Neural progenitor cell (in vitro differentiated cells): ENCODE measurements at regions not wholly inside any gene's neighbourhood (a gene's known extent, or its start where the extent isn't known, plus 50 kb on each side); places are given as distances from the start of the nearest gene placed in this dataset.

Source experiments
- CTCF ChIP-seq: fragments of 200-600 bp; sonication (generic); IDR thresholded peaks from 2 replicates; pipeline ENCODE4 v1.5.1; 2017; ENCODE audit warnings: antibody characterized with exemption, mild to moderate bottlenecking
- EZH2 ChIP-seq: fragments of 200-600 bp; sonication (generic); IDR thresholded peaks from 2 replicates; pipeline ENCODE4 v1.6.1; 2017; ENCODE audit warnings: antibody characterized with exemption, mild to moderate bottlenecking, moderate library complexity
- EZH2phosphoT487 ChIP-seq: fragments of 200-600 bp; sonication (generic); IDR thresholded peaks from 2 replicates; pipeline ENCODE4 v1.6.1; 2017; ENCODE audit warnings: antibody characterized with exemption

- TF ChIP-seq CTCF (no peak), EZH2phosphoT487 (no peak), EZH2 (no peak)
Observed at GRCh38 chr2:198203336-198204069, 399.1 kb downstream of the PLCL1 start.
